Sigmoid colon (tissue), 6 donors: ENCODE measurements at regions not wholly inside any gene's neighbourhood (a gene's known extent, or its start where the extent isn't known, plus 50 kb on each side); places are given as distances from the start of the nearest gene placed in this dataset.

Experiments
- DNase-seq: peaks from one replicate; pipeline ENCODE4 v3.0.0-alpha.2; 2019
- H3K27ac ChIP-seq, 4 donors: fragments of 200-600 bp; sonication (generic); one replicate each; pipeline ENCODE4 v1.5.1; 2016 to 2019; ENCODE audit warnings: mild to moderate bottlenecking in 1 of 4
- H3K27me3 ChIP-seq, 3 donors: fragments of 200-600 bp; sonication (generic); one replicate each; pipeline ENCODE4 v1.5.1; 2019; ENCODE audit warnings: mild to moderate bottlenecking in 1 of 3
- H3K36me3 ChIP-seq, 4 donors: fragments of 200-600 bp; sonication (generic); one replicate each; pipeline ENCODE4 v1.5.1; 2016 to 2019
- H3K4me1 ChIP-seq, 4 donors: fragments of 200-600 bp; sonication (generic); one replicate each; pipeline ENCODE4 v1.5.1; 2017 to 2019
- H3K4me3 ChIP-seq, 4 donors: fragments of 200-600 bp; sonication (generic); one replicate each; pipeline ENCODE4 v1.5.1; 2017 to 2019; ENCODE audit warnings: mild to moderate bottlenecking in 2 of 4, moderate library complexity in 1 of 4
- H3K9me3 ChIP-seq, 4 donors: fragments of 200-600 bp in 3 of 4; sonication (generic) in 3 of 4; one replicate each; pipeline versions ENCODE4 v1.5.1 to v1.6.1; 2013 to 2019
- EP300 ChIP-seq, 4 donors: sonication (generic); formaldehyde crosslinking; IDR thresholded peaks; one replicate each; pipeline ENCODE4 v1.6.1; 2017; ENCODE audit warnings: antibody characterized with exemption in 4 of 4
- POLR2A ChIP-seq, 2 donors: fragments of 450-650 bp; IDR thresholded peaks; one replicate each; pipeline ENCODE4 v1.6.1; 2016; ENCODE audit warnings: antibody characterized with exemption in 2 of 2, mild to moderate bottlenecking in 2 of 2, moderate library complexity in 2 of 2
- POLR2AphosphoS5 ChIP-seq, 4 donors: sonication (generic); formaldehyde crosslinking; IDR thresholded peaks; one replicate each; pipeline ENCODE4 v1.6.1; 2017; ENCODE audit warnings: antibody characterized with exemption in 4 of 4
- WGBS, 2 donors: extraction: QIAGEN DNeasy Blood & Tissue Kit; methylation state at CpG; one replicate each; pipeline ENCODE4 v1.1.7; 2013; 5-methylcytosine and 5-hydroxymethylcytosine counted together
- intact Hi-C: fragments of 100-400 bp; cut with DNase I; formaldehyde crosslinking; loops from one replicate; pipeline ENCODE4 v1.15.1; 2023
- TF ChIP-seq, protein P1 (sequence below), 4 experiments: fragments of 450-650 bp in 3 of 4; fragments of 200-600 bp in 1 of 4; IDR thresholded peaks; one replicate each; pipeline ENCODE4 v1.5.1; 2016 to 2019; ENCODE audit warnings: antibody characterized with exemption in 4 of 4, mild to moderate bottlenecking in 3 of 4, moderate library complexity in 2 of 4
- donor health status: healthy with polysubstance abuse.
- donor health status: healthy.

DNA sequence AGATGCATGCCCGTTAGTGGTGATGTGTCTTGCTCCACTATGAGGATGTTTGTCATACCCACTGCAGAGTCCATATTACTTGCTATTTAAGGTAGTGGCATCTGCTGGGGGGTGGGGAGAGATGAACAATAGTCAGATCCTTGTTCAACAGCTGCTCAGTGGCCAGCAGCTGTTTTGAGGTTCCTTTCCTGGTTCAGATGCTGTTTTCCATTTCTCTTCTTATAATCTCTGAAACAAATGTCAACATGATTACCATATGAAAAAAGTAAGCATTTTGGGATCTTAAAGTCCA is 1567.9 kb upstream of the TENM3 start:
- WGBS, 2 donors = 51 to 61% methylated on average over 1 of the region's 1 CpG
- H3K27me3 ChIP-seq = no peaks in the 10 kb centered on the region
- H3K4me3 ChIP-seq = no peak overlapping the region
- no peaks in the 10 kb centered on the region for H3K4me1 ChIP-seq
- intact Hi-C loops = no loop called here
- H3K9me3 ChIP-seq = no peaks in the 10 kb centered on the region
- DNase-seq = no peak
- no peaks in the 10 kb centered on the region for H3K36me3 ChIP-seq
- H3K27ac ChIP-seq = no peak overlapping the region
- TF ChIP-seq, protein P1, sequence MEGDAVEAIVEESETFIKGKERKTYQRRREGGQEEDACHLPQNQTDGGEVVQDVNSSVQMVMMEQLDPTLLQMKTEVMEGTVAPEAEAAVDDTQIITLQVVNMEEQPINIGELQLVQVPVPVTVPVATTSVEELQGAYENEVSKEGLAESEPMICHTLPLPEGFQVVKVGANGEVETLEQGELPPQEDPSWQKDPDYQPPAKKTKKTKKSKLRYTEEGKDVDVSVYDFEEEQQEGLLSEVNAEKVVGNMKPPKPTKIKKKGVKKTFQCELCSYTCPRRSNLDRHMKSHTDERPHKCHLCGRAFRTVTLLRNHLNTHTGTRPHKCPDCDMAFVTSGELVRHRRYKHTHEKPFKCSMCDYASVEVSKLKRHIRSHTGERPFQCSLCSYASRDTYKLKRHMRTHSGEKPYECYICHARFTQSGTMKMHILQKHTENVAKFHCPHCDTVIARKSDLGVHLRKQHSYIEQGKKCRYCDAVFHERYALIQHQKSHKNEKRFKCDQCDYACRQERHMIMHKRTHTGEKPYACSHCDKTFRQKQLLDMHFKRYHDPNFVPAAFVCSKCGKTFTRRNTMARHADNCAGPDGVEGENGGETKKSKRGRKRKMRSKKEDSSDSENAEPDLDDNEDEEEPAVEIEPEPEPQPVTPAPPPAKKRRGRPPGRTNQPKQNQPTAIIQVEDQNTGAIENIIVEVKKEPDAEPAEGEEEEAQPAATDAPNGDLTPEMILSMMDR (IDR thresholded peaks at IDR 0.05) = no peak
- TF ChIP-seq POLR2AphosphoS5 (IDR thresholded peaks at IDR 0.05) (no peak), EP300 (IDR thresholded peaks at IDR 0.05) (no peak), POLR2A (IDR thresholded peaks at IDR 0.05) (no peak)

DNA sequence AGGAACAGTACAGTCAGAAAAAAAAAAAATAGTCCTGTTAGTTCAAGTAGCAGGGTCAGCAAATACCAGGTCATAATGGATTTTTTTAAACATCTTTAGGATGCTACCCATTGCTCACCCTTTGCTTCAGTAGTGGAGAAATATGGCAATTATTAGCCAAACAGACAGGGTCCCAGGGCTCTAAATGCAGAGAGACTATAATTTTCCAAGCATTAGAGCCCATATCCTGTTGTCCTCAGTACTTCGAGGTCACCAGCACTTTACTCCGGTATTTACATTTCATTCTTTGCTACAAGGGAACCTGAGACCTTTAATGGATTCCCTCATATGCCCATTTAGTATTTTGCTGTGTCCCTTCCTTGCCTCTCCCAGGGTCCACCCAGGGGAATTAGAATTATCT is 1562.9 kb upstream of the TENM3 start:
- no peak for TF ChIP-seq EP300 (IDR thresholded peaks at IDR 0.05)

DNA sequence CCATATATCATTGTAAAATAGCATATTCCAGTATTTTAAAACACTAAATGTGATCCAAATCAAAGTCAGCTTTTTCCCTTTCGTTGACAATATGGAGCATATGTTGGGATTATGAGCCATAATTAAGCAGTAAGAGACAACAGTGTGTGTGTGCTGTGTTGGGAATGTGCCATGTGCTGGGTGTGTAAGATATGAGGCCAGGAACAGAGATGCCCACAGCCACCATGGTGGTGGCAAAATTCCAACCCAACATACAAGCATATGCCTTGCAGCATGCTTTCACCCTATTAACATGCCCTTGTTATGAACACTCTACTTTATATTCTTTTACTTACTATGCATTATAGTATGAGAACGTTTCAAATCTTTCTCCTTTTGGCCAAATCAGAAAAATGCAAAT is 1560.4 kb upstream of the TENM3 start:
- Histone ChIP-seq H3K9me3 (no peaks in the 10 kb centered on the region), H3K4me3 (no peak overlapping the region), H3K27me3 (no peaks in the 10 kb centered on the region), H3K27ac (no peak overlapping the region), H3K36me3 (no peaks in the 10 kb centered on the region), H3K4me1 (no peaks in the 10 kb centered on the region)
- 31% methylated on average over 2 of the region's 2 CpGs for WGBS, 2 donors
- intact Hi-C loops = no loop called here
- TF ChIP-seq POLR2A (IDR thresholded peaks at IDR 0.05) (no peak), EP300 (IDR thresholded peaks at IDR 0.05) (no peak), POLR2AphosphoS5 (IDR thresholded peaks at IDR 0.05) (no peak)
- TF ChIP-seq, protein P1 (IDR thresholded peaks at IDR 0.05) = no peak
- DNase-seq = no peak

More for the DNA sequence above, 1562.9 kb upstream of the TENM3 start:
- 46 to 58% methylated on average over 2 of the region's 2 CpGs for WGBS, 2 donors
- H3K4me3 ChIP-seq = no peak overlapping the region
- H3K9me3 ChIP-seq = no peaks in the 10 kb centered on the region
- H3K36me3 ChIP-seq = no peaks in the 10 kb centered on the region
- DNase-seq = no peak
- intact Hi-C loops = no loop called here
- no peak overlapping the region for H3K27ac ChIP-seq
- no peaks in the 10 kb centered on the region for H3K4me1 ChIP-seq
- no peaks in the 10 kb centered on the region for H3K27me3 ChIP-seq

DNA sequence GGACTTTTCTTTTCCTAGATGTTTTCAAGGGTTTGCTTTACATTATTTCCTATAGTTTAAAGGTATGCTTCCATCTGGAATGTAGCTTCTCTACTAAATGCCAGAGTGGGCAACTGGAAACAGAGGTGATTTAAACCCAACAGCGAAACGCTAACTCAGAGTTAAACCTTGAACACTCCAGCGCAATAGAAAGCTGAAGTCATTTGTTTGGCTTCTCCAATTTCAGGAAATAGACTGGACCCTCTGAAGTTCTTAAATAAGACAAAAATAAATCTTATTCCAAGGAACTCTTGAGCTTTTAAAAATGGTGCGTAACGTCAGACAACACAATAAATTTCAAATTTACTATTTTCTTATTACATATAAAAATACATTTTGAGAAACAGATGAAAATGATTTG is 1560.0 kb upstream of the TENM3 start:
- H3K9me3 ChIP-seq = no peaks in the 10 kb centered on the region
- H3K4me1 ChIP-seq = no peaks in the 10 kb centered on the region
- intact Hi-C loops = no loop called here

DNA sequence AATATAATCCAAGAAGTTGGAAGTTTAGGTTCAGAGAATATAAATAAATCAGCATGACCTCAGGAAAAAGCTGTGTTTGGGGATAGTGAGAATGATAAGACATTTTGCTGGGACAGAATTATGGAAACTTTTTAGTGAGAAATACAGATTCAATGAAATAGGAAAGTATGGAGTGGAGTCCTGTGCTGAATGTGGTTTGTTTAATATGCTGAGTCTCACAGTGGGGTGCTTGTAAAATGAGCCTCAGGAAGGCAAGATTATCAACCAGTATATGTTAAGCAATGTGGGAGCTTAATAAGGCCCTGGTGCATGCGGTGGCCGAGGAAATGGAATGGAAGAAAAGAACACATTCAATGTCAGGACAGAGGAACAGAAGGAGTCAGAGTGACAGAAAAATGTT is 1554.7 kb upstream of the TENM3 start:
- no peak for TF ChIP-seq POLR2AphosphoS5 (IDR thresholded peaks at IDR 0.05)
- TF ChIP-seq, protein P1 (IDR thresholded peaks at IDR 0.05) = no peak
- TF ChIP-seq EP300 (IDR thresholded peaks at IDR 0.05) = no peak
- TF ChIP-seq POLR2A (IDR thresholded peaks at IDR 0.05) = no peak
- Histone ChIP-seq H3K36me3 (no peaks in the 10 kb centered on the region), H3K4me1 (no peaks in the 10 kb centered on the region), H3K4me3 (no peak overlapping the region), H3K27ac (no peak overlapping the region), H3K9me3 (no peaks in the 10 kb centered on the region), H3K27me3 (no peaks in the 10 kb centered on the region)
- intact Hi-C loops = no loop called here
- WGBS, 2 donors = 86 to 89% methylated on average over 2 of the region's 2 CpGs
- DNase-seq = no peak

More for the DNA sequence above, 1560.0 kb upstream of the TENM3 start:
- no peak for TF ChIP-seq POLR2A (IDR thresholded peaks at IDR 0.05)
- no peak for TF ChIP-seq EP300 (IDR thresholded peaks at IDR 0.05)
- no peak for TF ChIP-seq POLR2AphosphoS5 (IDR thresholded peaks at IDR 0.05)
- TF ChIP-seq, protein P1 (IDR thresholded peaks at IDR 0.05) = no peak
- Histone ChIP-seq H3K27ac (no peak overlapping the region), H3K36me3 (no peaks in the 10 kb centered on the region), H3K27me3 (no peaks in the 10 kb centered on the region), H3K4me3 (no peak overlapping the region)
- no peak for DNase-seq
- WGBS, 2 donors = 73 to 76% methylated on average over 5 of the region's 5 CpGs
